COR-L47 (cell line): ENCODE measurements at regions not wholly inside any gene's neighbourhood (a gene's known extent, or its start where the extent isn't known, plus 50 kb on each side); places are given as distances from the start of the nearest gene placed in this dataset.
"Not testable (repeated sequence)": the region's sequence is repeated elsewhere in the genome, so short reads cannot be mapped to it uniquely, and the experiment has no call there.

Experiments
- DNase-seq: peaks from one replicate; lab custom pipeline; 2025; lab: John Stamatoyannopoulos, UW

- DNase-seq: no peak
Measured at GRCh38 chr20:52311209-52311794, 119.7 kb upstream of the ZFP64 start.

GRCh38 chr20:52309181-52309580, 117.6 kb upstream of the ZFP64 start:
- no peak for DNase-seq

GRCh38 chr20:52306477-52306876, 114.9 kb upstream of the ZFP64 start:
- DNase-seq: no peak

- no peak for DNase-seq
Measured at GRCh38 chr20:52305858-52306257, 114.3 kb upstream of the ZFP64 start.

DNA sequence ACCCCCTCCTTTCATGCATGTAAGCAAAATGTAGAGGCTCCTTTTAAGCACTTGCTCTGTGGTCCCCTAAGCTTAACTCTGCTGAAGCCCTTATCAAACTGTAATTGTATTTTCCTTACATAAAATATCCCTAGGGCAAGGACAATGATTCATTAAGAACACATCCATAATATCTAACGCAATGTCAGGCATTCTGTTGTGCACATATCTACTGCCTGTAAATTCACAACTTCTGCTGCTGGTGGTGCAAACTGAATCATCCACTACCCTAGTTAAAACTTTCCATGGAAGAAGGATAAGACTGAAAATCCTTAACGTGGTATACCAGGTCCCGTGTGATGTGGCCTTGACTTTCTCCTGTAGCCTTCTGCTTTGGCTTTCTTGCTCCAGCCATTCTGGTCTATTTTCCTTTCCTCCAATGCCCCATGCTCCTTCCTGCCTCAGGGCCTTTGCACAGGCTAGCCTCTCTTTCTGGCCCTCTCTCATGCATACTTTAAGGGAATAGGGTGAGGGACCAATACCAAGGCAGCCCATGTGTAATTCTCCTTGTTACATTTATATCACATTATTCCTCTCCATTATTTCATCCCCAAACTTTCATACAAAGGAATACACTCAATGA, 113.6 kb upstream of the ZFP64 start:
- DNase-seq: no peak

GRCh38 chr20:52303281-52303950, 111.8 kb upstream of the ZFP64 start:
- DNase-seq: no peak

DNA sequence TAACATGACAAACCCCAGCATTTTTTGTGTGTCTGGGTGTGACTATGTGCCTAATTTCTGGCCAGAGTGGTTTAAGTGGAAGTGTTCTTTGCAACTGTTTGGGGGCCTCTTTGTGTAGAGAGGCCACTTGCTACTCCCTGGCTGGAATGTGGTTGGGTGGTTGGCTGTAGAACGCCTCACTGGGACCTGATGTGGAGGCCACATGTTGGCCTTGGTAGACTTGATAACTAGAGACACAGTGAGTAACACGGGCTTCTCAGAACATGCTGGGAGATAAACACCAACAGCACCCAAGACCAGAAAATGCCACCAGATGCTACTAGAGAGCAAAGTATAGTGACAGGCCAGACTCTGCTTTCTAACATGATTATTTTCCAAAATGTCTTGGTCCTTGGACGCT, 111.2 kb upstream of the ZFP64 start:
- no peak for DNase-seq

GRCh38 chr20:52302051-52302450, 110.5 kb upstream of the ZFP64 start:
- not testable (repeated sequence) for DNase-seq

GRCh38 chr20:52295556-52295955, 104.0 kb upstream of the ZFP64 start:
- DNase-seq: no peak

DNA sequence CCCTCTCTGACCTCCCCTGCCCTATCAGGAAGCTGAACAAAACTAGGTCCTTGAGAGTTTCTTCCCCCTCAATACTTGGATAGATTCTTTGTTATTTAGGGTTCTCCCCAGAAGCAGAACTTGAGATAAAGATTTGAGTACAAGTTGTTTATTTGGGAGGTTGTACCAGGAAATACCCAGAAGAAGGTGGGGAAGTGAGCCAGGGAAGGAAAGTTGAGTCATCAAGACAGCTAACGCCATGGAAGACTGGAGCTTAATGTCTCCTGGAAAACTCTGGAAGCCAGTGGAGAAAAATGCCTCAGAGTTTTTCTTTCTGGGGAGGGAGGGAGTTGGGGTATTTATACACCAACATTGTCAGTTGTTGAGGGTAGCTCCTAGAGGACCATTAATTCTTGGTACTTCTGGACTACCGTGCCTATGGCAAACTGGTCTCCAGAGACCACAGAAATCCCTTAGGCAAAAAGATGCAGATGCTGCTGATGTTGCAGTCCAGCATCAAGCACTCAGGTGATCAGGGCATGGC, 102.6 kb upstream of the ZFP64 start:
- DNase-seq: no peak

GRCh38 chr20:52291109-52291508, 99.5 kb upstream of the ZFP64 start:
- DNase-seq: no peak

- no peak for DNase-seq
Measured at GRCh38 chr20:52290569-52290968, 99.0 kb upstream of the ZFP64 start.

- no peak for DNase-seq
Measured at GRCh38 chr20:52289956-52290565, 98.5 kb upstream of the ZFP64 start.

DNA sequence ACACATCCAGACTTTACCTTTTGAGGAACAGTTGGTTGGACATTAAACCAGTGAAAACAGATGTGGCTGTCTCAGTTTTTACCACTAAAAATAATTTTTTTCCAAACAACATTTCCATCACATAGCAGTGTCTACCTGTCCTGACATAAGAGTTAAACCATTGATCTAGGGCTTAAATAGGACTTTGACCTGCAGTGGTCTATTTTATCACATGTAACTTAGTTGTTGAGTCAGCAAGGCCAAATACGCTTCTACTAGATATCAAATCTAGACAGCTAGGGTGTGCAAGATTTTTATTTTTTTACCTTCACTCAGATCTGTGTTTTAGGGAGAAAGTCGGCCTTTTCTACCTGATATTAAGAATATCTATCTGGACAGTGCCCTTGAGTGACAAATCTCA, 88.8 kb upstream of the ZFP64 start:
- no peak for DNase-seq

- no peak for DNase-seq
Measured at GRCh38 chr20:52279706-52280105, 88.1 kb upstream of the ZFP64 start.

DNA sequence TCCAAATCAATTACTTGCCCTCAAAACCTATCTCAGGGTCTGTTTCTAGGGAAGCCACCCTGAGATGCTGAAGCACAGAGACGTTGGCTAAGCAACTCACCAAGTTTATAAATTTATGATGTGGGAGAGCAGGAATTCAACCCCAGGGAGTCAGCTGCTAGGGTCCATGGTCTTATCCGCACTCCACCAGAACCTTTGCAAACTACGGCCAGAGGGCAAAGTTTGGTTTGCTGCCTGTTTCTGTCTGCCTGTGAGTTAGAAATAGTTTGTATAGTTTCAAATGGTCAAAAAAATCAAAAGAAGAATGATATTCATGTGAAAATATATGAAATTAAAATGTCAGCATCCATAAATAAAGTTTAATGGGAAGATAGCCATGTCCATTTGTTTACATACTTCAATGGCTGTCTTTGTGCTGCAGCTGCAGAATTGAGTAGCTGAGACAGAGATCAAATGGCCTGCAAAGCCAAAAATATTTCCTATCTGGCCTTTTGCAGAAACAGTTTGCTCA, 83.7 kb upstream of the ZFP64 start:
- DNase-seq: no peak

DNA sequence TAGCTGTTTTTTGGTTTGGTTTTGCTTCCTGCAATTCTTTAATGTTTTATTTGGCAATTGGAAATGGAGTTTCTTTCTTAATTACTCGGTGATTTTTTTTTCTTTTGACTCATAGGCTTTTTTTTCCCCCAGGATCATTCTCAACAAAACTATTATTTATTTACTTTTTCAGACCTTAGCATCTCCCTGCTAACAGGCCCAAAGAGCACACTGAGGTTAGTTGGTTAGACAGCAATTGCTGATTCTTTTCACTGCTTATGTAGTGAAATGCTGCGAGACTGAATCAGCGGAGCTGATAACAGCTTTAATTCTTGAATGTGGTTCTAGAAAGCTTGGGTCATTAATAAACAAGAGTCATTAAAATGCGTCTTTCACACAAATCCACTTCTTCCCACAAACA, 79.1 kb upstream of the ZFP64 start:
- DNase-seq: no peak

GRCh38 chr20:52270001-52270606, 78.5 kb upstream of the ZFP64 start:
- DNase-seq: no peak

- no peak for DNase-seq
Measured at GRCh38 chr20:52269321-52269720, 77.7 kb upstream of the ZFP64 start.

DNA sequence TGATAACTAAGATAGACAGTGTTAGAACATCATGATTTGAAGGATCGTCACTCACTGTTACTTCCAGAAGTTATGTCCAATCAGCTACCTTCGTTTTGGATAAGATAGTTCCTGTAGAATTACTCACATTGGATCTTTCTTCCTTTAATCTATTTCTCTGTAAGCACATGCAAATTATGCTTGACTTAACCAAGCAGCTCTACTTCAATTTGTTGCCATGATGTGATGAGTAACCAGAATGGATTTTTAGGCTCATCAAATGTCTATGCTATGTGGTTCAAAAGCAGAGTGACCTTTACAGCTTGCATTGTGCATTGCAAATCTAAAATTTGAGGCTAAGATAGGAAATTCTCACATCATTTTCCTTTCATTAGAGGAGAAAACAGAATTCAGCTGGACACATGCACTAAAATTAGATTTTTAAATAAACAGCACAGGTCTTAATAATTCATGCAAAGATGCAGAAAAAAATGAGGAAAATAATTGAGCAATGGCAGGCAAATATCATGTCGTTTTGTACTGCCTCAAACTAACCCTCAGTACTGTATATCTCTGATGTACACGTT, 76.7 kb upstream of the ZFP64 start:
- DNase-seq: no peak

- no peak for DNase-seq
Measured at GRCh38 chr20:52267418-52267817, 75.8 kb upstream of the ZFP64 start.

GRCh38 chr20:52263757-52264156, 72.2 kb upstream of the ZFP64 start:
- DNase-seq: no peak
